ENCODE measurements at regions not wholly inside any gene's neighbourhood (a gene's known extent, or its start where the extent isn't known, plus 50 kb on each side); places are given as distances from the start of the nearest gene placed in this dataset.

GRCh38 chr20:59461526-59461925 lies 142.8 kb upstream of the PHACTR3 start:
- no peak for TF ChIP-seq CTCF (IDR thresholded peaks at IDR 0.05; ENCODE audit: insufficient read depth, low read length, poor library complexity, severe bottlenecking)
- TF ChIP-seq EZH2phosphoT487 (conservative IDR thresholded peaks at IDR 0.05; ENCODE audit: low read length): no peak

Measured in SU-DHL-6 (cell line).